ENCODE measurements at regions not wholly inside any gene's neighbourhood (a gene's known extent, or its start where the extent isn't known, plus 50 kb on each side); places are given as distances from the start of the nearest gene placed in this dataset.

DNA sequence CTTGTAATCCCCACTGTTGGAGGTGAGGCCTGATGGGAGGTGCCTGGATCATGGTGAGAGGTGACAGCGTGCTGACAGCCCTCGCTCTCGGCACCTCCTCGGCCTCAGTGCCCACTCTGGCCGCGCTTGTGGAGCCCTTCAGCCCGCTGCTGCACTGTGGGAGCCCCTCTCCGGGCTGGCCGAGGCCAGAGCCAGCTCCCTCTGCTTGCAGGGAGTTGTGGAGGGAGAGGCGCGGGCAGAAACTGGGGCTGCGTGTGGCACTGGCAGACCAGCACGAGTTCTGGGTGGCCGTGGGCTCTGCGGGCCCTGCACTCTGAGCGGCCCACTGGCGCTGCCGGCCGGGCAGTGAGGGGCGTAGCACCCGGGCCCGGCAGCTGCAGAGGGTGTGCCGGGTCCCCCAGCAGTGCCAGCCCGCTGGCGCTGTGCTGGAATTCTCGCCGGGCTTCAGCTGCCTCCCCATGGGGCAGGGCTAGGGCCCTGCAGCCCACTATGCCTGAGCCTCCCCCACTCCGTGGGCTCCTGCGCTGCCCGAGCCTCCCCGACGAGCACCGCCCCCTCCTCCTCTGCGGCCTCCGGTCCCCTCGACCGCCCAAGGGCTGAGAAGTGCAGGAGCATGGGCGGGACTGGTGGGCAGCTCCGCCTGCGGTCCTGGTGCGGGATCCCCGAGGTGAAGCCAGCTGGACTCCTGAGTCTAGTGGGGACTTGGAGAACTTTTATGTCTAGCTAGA is 197.1 kb downstream of the SPP2 start:
- DNase-seq (ENCODE audit: low read depth) = no peak

DNA sequence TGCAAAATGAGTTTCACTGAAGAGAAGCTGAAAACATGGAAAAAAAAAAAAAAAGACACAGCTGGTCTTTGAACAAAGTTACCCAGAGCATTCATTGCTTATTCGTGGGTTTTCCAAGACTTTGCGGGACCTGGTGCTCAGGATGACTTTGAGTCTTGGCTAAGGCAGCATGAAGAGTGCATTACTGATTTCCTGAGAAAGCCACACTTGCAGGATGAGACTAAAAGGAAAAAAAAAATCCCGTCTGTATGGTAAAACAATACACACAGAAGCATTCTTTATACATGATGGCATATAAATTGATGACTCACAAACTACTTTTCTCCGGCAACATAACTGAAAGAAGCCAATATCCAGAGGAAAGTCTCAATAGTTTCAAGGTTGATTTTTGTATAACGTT is 195.4 kb downstream of the SPP2 start:
- peak; percentile 58 for DNase-seq (ENCODE audit: low read depth)

DNA sequence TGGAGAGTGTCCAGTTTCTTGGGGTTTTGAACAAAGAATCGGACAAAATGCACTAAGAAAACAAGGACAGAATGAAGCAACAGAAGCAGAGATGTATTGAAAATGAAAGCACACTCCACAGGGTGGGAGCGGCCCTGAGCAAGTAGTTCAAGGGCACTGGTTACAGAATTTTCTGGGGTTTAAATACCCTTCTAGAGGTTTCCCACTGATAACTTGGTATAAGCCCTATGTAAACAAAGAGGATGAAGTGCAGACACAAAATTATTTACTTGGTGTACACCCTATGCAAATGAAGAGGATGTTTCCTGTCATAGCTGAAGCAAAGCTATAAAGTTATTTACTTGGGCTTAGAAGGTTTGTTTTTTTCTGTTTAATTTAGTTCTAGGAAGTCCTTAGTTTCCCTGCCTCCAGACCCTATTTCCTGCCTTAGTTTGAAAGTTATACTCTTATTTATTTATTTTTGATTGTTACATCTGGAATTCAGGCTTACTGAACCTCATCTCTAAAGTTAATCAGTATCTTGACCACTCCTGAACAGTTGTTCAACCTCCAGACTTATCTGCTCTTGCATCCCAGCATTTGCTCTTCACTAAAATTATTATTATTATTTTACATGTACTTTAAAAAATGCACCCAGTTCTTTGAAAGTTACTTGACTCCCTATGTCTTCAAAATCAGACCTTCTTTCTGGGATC is 193.5 kb downstream of the SPP2 start:
- peak; percentile 34 for DNase-seq (ENCODE audit: low read depth)

DNA sequence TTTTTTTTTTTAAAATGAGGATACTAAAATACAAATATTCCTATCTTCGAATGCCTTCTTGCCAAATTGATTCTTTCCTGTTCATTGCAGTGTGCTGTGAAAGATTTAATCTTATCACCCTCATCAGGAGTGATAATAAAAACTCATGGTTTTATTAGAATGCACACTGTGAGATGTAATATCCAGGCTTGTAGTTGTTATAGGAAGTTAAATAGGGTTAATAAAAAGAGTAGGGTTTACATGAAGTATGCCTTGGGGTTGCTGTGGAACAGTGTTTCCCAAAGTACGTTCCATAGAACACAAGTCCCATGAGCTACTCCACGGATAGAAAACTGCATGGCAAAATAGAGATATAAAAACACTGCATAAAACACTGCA is 191.9 kb downstream of the SPP2 start:
- no peak for DNase-seq (ENCODE audit: low read depth)

GRCh38 chr2:234241656-234242458 is 191.4 kb downstream of the SPP2 start:
- DNase-seq (ENCODE audit: low read depth) = no peak

DNA sequence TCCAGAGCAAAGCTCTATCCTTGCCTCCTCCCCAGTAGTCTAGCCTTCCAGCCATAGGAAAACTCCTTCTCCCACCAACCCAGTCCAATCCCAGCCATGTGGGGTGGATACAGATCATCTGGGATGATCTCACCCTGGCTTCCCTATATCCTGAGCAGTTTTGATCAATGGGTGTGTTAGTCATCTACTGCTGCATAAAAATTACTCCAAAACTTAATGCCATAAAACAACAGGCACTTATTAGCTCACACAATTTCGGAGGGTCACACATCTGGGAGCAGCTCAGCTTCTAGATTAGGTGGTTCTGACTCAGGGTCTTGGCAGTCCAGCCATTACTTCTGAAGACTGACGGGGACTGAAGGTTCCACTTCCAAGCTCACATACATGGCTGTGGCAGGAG is 190.4 kb downstream of the SPP2 start:
- no peak for DNase-seq (ENCODE audit: low read depth)

DNA sequence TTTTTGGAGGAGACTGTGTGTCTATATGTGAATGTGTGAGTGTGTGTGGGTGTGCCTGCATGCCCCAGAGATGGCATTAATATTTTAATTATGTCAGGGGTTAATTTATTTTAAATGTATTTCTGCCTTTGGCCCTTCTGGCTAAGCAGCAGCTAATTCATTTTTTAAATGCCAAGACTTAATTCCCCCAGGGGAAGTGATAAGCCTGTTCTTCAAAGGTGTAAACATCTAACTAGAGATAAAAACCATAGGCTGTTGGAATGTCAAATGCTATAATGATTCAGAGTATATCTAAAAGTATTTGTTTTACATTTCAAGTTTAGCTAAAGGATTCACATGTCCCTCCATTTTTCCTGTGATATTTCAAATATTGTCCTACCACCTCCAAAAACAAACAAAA is 184.7 kb downstream of the SPP2 start:
- no peak for DNase-seq (ENCODE audit: low read depth)

DNA sequence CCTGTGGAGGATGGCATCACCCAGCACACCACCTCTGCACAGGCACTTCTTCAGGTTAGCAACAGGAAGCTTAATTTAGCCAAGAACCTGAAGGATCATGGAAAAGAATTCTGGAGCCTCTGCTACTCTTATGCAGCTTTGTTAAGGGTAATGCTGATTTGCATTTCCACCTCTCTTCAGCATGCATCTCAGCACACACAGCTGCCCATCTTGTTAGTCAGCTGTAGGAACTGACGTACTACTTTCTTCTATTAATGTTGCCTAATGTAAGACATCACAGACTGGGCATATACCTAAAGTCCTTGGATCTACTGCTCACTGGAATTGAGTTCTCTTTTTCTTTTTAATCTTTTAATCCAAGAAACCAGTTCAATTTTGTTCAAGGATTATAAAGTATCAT is 181.0 kb downstream of the SPP2 start:
- DNase-seq (ENCODE audit: low read depth) = no peak

DNA sequence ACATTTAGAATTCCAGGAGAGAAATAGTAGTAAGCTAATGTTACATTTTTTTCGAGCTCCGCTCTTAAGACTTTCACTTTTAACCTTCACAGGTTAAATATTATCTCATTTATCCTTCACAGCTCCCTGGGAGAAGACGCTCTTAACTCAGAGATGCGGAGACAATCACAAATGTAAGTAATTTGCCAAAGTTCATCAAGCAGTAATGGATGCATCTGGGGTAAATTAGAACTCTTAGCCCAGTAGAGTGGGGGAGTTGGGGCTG is 168.5 kb downstream of the SPP2 start:
- no peak for DNase-seq (ENCODE audit: low read depth)

DNA sequence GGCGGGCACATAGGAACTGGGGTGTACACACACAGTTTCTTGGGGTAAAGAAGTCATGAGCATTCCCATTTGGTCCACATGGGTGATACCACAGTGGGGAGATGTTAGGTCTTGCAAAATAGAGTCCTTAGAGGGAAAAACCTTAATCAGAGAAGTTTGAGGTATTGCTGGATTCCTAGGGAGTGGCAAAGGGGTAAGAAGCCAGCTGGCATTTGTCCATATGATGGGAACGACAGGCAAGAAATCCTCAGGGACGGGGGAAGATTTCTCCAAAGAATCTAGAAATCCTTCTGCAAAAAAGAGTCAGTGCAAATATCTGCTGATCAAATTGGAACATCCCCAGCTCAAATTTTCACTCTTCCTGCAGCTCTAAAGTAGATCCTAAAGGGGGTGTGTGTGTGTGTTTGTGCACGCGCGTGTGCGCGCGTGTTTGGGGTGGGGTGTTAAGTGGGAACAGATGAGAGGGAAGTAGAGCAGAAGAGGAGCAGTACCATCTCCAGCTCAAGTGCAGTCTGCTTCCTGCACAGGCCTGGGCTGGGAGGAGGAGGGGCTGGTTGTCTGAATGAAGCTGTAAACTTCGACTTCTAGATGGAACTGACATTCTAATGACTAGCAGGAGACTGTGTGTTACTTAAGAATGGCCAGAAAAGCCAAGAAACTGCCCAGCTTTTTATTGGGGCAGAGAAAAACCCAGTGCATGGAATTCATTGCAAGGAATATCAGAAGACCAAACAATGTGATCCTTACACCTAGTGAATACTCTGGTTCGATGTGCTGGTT is 168.0 kb downstream of the SPP2 start:
- peak; percentile 12 for DNase-seq (ENCODE audit: low read depth)

DNA sequence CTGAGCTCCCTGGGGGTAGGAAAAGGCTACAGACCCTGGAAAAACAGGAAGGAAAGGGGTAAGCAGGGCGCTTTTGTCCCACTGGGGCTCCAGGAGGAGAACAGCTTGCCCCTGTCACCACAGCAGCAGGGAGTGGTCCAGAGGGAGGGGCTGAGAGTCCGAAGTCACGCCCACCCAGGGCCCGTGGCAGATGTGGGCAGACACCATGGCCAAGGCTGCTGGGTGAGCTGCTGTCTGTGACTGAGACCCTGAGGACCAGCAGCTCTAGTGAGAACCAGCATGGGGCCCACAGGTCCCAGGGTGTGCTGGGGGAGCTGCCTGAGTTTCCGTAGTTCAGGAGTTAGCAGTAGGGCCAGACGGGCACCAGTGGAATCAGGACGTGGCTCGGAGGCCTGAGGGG is 162.0 kb downstream of the SPP2 start:
- no peak for DNase-seq (ENCODE audit: low read depth)

DNA sequence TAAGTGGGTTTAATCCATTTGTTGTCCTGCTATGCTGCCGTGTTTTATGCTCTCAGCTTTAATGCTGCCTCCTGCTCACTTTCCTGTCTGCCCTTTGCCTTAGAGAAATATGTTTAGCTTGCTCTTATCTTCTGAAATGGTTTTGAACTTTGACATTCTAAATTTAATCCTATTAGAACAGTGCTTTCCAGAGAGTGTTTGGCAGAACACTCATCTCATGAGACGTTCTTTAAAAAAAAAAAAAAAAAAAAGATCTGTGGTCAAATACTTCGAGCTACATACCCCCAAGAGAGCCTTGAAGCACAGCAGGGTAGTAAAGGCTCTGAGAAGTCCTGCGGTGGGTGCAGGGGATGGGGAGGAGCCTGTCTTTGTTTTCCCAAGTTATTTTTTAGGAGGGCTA is 161.3 kb downstream of the SPP2 start:
- DNase-seq (ENCODE audit: low read depth) = peak; percentile 76

- DNase-seq (ENCODE audit: low read depth) = no peak
Measured at GRCh38 chr2:234206738-234207137, 156.2 kb downstream of the SPP2 start.

DNA sequence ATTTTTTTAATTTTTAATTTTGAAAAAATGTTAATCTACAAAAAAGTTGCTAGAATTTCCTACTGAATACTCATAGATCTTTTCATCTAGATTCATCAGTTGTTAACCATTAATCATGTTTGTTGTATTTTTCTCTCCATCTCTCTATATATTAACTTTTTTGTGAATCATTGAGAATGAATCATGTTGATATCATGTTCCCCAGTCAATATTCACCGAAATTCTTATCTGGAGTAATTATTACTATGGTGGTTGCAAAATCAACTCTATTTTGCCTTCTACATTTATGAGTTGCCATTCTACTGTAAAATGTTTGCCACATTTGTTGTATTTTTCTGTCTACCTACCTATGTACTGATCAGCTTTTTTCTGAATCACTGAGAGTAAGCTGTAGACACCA is 154.0 kb downstream of the SPP2 start:
- peak; percentile 21 for DNase-seq (ENCODE audit: low read depth)

DNA sequence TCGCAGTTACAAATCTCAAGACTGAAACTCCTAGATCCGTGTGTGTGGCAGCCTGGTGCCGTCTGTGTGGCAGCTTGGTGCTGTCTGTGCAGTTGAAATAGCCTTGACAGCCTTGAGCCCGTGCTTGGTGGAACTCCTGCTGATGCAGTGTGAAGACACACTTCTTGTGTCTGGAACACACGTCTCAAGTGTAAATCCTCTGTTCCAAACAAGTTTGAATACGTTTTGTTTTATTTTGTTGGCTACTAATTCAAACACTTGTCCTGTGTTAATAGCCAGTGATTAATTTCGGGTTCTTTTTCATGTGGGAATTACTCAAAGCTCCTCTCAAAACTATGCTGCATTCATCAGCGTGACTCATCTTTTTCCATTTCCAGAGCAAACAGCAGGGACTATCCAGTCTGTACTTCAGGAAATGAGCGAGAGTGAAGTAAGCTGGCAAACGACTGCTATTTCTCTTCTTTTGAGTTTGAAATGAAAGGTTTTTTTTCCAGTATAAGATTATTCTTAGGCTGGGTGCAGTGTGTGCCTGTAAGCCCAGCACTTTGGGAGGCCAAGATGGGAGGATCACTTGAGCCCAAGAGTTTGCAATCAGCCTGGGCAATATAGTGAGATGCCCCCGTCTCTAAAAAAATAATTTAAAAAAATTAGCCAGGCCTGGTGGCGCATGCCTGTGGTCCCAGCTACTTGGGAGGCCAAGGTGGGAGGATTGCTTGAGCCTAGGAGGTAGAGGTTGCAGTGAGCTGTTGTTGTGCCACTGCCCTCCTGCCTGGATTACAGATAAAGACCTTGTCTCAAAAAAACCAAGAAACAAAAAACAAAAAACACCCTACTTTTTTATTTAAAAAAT is 152.9 kb downstream of the SPP2 start:
- DNase-seq (ENCODE audit: low read depth) = peak; percentile 96

GRCh38 chr2:234202601-234203000 is 152.1 kb downstream of the SPP2 start:
- DNase-seq (ENCODE audit: low read depth) = no peak

DNA sequence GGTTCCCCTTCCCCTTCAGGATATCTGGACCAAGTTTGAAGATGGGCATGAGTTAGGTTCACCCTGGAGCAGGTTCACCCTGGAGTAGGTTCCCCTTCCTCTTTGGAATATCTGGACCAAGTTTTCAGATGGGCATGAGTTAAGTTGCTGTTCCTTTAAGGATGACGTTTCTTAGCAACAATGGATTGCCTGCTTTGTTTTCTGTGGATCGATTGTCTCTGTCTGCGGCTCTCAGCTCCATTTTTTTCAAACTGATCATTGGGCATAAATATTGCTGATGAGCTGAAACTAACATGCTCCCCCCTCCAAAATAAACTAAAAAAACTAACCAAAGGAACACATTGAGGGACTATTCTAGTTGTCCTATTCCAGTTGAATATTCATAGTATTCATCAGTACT is 149.5 kb downstream of the SPP2 start:
- DNase-seq (ENCODE audit: low read depth) = no peak

DNA sequence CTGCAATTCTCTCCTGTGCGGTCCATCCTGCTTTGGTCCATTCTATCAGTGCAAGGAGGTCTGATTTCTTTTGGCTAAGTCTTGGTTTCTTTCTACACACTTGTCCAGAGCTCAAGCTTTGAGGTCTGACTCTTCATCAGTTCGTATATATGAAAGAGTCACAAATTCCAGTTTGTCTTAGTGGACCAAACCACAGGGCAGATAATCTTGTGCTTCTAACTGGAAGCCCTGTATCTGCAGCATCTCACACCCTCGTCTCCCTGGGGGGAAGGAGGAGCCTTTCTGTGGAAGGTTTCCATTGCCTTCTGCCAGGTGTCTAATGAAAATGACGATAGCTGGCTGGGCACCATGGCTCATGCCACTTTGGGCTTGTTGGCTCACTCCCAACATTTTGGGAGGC is 148.5 kb downstream of the SPP2 start:
- DNase-seq (ENCODE audit: low read depth) = peak; percentile 52

DNA sequence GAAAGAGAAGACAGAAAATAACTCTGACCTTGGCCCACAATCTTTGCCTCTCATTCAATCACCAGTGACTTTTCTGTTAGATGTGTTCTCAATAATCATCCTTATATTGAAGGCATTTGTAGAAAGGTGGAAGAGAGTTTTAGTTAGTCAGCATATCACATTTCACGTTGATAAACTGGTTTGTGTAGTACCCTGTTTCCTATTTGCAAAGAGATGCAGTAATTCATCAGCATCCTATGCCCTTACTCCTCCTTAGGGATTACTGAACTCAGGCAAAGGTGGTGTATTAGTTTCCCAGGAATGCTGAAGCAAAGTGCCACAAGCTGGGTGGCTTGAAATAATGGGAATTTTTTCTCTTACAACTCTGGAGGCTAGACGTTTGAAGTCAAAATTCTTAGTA is 145.0 kb downstream of the SPP2 start:
- no peak for DNase-seq (ENCODE audit: low read depth)

GRCh38 chr2:234193977-234194563 is 143.6 kb downstream of the SPP2 start:
- DNase-seq (ENCODE audit: low read depth) = no peak

- DNase-seq (ENCODE audit: low read depth) = no peak
Measured at GRCh38 chr2:234191819-234192407, 141.4 kb downstream of the SPP2 start.
